HUDEP-2 (cell line): ENCODE measurements at regions not wholly inside any gene's neighbourhood (a gene's known extent, or its start where the extent isn't known, plus 50 kb on each side); places are given as distances from the start of the nearest gene placed in this dataset.

Source experiments
- DNase-seq, 76 experiments: peaks; one replicate each; lab custom pipeline; 2025; ENCODE audit not compliant: unreplicated experiment in 76 of 76; lab: John Stamatoyannopoulos, UW

DNA sequence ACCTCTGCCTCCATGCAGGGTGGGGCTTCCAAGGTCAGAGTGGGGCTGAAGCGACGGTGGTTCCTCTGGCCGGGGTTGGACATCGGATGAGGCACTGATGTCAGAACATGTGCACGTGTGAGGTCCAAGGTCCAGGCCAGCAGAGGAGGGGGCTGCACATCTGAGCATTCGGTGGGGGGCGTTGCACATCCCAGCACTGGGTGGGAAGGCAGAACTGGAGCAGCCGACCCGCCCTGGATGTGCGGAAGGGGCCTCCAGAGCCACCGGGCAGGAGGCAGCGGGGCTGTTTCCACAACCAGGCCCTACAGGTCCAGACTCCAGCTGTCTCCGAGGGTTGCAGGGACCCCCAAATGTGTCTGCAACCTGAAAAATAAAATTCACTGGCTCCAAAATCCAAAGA lies 271.0 kb downstream of the CTTN start:
- no peak for DNase-seq

GRCh38 chr11:70669871-70670675 lies 271.7 kb downstream of the CTTN start:
- no peak for DNase-seq

DNA sequence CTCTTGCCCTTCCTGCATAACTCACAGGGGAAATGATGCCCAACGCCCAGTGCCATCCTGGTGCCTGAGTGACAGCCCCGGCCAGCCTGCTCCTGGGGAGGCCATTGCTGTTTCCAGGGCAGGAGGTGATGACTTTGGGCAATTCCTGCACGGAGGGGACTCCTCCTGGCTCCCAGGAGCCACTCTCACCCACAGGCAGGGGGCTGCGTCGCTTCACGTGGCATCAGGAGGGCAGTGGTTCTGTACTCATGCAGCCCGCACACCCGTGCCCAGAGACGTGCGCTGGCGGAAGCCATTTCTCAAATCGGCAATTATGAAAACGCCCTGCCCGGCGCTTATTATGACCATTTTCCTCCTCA lies 272.3 kb downstream of the CTTN start:
- DNase-seq: no peak

GRCh38 chr11:70671083-70671482 lies 272.8 kb downstream of the CTTN start:
- DNase-seq: no peak

- no peak for DNase-seq
These were observed 273.3 kb downstream of the CTTN start for GRCh38 chr11:70671611-70672010.

GRCh38 chr11:70672991-70673653 lies 274.8 kb downstream of the CTTN start:
- DNase-seq: no peak

GRCh38 chr11:70674605-70675004 lies 276.3 kb downstream of the CTTN start:
- DNase-seq: no peak

GRCh38 chr11:70675697-70676374 lies 277.5 kb downstream of the CTTN start:
- peak in 70 of 76 experiments; percentile 3 to 81 (median 47) for DNase-seq

GRCh38 chr11:70677232-70677916 lies 279.0 kb downstream of the CTTN start:
- no peak for DNase-seq

GRCh38 chr11:70678931-70679900 lies 280.9 kb downstream of the CTTN start:
- no peak for DNase-seq

DNA sequence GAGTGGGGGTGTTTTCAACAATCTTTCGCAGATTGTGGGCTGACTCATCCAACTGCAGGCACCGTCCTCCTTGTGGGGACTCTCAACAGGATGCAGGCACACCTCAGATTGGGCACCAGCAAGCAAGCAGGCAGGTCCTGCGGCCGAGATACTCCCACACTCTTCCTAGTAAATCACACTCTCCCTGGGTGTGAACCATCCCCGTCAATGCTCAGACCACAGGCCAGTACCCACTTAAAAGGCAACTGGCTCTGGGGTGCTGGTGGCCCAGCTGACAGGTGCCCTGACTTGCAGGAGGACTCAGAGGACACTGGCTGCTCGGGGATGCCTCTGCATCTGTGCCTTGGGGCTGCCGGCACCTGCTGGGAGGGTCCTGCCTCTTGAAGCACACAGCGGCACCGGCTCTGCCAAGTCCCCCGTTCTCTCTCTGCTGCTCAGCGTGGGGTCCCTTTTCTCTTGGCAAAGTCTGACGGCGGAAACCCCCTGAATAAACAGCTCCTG lies 282.5 kb downstream of the CTTN start:
- DNase-seq: no peak

DNA sequence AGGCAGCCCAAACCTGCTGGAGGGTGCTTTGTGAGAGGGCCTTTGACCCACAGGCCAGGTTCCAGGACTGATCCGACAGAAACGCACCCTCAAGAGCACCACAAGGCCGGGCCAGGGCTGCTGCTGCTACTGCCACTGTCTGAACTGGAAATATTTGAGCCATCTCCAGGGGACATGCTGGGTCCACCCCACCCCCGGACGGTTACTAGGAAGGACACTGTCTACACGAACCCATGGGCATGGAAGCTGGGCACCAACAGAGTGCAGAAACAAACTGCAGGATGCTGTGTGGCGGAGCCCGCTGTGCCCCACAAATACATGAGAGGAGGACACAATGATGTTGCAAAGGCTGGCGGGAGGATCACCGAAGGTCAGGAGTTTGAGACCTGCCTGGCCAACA lies 283.7 kb downstream of the CTTN start:
- no peak for DNase-seq

DNA sequence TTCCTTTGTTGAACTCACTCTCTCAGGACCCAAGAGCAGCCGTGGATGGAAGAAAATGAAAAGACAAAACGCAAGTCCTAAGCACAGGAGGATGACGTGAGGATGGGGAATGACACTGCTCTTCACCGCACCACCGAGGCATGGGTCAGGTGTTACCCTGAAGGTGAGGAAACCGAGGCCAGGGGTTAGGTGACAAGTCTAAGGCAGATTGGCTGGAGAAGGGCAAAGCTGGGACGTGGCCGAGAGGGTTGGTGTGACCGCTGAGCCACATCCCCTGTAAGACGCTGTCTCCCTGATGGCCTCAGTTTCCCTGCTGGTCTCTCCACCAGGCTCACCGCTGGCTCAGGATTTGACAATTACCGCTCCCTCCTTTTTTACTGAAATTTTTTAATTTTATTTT lies 284.4 kb downstream of the CTTN start:
- DNase-seq: no peak

DNA sequence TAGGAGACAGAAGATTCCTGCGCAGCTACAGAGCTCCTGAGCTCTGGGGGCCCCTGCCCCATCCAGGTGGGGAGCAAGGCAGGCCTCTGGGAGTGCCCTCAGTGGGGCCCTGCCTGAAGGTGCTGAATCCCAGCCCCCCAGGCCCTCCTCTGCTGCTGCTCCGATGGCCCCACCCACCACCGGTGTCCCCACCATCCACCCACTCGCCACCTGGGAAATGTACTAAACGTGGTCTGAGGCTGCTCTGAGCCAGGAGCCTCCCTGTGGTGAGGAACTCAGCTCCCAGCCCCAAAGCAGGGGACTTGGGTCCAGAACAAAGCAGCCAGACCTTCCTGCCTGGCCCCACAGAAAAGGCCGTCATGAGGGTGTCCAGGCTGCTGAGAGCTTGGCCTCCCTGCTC lies 289.4 kb downstream of the CTTN start:
- no peak for DNase-seq

DNA sequence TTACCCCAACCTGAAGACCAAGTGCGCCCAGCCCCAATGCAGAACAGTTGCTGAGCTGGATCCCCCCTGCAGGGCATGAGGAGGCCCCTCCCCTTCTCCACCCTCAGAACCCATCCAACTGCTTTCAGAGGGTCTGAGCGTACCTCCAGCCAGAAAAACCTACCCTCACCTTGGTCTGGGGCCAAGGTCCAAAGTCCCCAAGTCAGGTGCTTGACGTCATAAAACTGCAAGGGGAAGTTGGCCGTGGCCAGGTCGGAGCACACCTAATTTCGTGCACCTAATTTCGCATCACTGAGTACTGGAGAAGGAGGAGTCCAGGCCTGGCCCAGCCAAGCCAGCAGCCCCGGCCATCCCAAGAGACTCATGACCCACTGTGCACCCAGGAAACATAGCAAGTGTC lies 289.8 kb downstream of the CTTN start:
- DNase-seq: no peak

GRCh38 chr11:70689764-70690163 lies 291.4 kb downstream of the CTTN start:
- no peak for DNase-seq

DNA sequence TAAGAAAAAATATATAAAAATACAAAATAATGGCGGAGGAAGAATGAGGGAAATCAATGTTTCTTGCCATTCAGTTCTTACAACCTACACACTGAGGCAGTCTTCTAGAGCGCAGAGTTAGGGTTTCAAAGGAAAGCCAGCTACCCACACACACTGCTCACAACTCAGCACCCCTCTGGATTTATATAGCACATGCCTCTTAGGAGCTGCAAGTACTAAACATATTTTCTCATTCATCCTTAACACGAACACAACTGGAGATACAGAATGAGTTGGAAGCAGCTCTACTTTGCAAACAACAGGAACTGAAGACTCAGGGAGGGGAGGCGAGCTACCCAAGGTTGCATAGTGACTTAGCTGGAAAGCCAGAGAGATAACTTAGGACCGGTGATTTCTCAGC lies 293.8 kb downstream of the CTTN start:
- DNase-seq: no peak

DNA sequence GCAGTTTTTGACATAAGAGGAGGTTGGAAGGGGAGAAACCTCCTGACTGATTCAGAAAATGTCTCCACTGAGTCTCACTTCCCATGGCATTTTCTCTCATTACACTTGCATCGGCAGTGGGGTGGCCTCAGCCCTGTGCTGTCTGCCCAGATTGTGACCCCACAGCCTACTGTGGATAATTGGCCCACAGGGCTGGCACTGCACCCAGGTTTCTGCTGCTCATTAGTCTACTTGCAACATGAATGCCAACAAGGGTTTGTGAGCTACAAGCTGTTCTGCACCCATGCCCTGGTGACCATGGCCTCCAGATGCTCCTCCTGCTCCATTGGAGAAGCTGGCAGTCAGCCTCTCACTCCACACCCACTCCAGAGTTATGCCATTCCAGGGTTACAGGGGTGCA lies 296.0 kb downstream of the CTTN start:
- DNase-seq: no peak

- no peak for DNase-seq
These were observed 297.0 kb downstream of the CTTN start for GRCh38 chr11:70695086-70695960.
